ENCODE measurements at regions not wholly inside any gene's neighbourhood (a gene's known extent, or its start where the extent isn't known, plus 50 kb on each side); places are given as distances from the start of the nearest gene placed in this dataset.

DNA sequence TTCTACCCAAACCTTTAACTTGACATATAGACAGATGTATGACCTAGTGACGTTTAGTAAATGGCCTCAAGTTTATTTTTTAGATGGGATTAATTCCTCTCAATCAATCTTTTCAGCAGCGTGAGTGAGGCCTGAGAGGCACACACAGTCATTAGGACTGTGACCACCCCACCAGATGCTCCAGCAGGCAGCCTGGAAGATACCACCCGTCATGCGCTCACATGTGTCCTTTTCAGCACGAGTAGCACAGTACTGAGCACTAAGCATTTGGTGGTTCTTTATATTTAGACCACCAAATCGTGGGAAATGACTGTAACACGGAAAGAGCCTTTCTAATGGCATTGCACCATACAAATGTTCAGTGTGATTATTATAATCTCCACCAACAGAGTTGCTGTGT is 354.6 kb upstream of the DDI1 start:
- TF ChIP-seq, protein P1, sequence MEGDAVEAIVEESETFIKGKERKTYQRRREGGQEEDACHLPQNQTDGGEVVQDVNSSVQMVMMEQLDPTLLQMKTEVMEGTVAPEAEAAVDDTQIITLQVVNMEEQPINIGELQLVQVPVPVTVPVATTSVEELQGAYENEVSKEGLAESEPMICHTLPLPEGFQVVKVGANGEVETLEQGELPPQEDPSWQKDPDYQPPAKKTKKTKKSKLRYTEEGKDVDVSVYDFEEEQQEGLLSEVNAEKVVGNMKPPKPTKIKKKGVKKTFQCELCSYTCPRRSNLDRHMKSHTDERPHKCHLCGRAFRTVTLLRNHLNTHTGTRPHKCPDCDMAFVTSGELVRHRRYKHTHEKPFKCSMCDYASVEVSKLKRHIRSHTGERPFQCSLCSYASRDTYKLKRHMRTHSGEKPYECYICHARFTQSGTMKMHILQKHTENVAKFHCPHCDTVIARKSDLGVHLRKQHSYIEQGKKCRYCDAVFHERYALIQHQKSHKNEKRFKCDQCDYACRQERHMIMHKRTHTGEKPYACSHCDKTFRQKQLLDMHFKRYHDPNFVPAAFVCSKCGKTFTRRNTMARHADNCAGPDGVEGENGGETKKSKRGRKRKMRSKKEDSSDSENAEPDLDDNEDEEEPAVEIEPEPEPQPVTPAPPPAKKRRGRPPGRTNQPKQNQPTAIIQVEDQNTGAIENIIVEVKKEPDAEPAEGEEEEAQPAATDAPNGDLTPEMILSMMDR (IDR thresholded peaks at IDR 0.05; ENCODE audit: insufficient read depth, low read depth, low read length): no peak
- TF ChIP-seq EZH2 (IDR thresholded peaks at IDR 0.05; ENCODE audit: insufficient read depth, low read length): no peak
